ENCODE measurements at regions not wholly inside any gene's neighbourhood (a gene's known extent, or its start where the extent isn't known, plus 50 kb on each side); places are given as distances from the start of the nearest gene placed in this dataset.

DNA sequence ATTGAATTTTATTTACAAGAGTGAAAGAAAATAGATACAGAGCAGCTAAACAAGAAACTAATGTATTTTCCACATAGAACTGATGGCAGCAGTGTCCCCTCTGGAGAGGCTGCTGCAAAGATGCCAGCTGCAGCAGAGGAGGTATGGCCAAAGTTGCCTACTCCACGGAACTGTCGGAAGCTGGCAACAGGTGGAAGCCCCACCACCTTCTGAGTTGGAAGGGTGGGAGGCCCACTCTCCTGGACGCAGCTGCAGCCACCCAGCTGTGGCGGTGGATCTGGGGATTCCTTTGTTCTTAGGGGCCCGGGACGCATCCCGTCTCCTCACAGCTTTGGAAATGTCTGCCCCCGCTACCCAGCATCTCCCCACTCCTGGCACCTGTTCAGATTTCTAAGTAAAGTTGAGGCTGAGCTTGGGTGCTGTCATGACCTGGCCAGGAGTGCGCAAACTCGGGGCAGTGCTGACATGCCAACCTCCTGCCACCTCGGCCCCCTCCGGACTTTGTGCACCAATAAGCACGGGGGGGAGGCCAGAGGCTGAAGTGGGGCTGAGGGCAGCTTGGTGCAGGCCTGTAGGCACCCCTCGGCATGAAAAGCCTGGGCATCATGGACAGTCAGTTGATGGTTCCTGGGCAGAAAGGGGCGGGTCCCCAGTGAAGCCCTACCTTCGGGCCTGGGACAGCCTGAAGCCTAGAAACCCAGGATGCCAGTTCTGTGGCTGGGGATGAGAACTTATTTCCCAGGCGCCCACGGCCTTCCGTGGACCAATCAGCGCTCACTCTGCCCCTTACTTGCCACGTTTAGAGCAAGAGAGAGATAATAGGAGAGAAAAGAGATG lies 1071.4 kb downstream of the JRKL start:
- no peak for DNase-seq (ENCODE audit: low spot score in 2 of 2)
- TF ChIP-seq, protein P1, sequence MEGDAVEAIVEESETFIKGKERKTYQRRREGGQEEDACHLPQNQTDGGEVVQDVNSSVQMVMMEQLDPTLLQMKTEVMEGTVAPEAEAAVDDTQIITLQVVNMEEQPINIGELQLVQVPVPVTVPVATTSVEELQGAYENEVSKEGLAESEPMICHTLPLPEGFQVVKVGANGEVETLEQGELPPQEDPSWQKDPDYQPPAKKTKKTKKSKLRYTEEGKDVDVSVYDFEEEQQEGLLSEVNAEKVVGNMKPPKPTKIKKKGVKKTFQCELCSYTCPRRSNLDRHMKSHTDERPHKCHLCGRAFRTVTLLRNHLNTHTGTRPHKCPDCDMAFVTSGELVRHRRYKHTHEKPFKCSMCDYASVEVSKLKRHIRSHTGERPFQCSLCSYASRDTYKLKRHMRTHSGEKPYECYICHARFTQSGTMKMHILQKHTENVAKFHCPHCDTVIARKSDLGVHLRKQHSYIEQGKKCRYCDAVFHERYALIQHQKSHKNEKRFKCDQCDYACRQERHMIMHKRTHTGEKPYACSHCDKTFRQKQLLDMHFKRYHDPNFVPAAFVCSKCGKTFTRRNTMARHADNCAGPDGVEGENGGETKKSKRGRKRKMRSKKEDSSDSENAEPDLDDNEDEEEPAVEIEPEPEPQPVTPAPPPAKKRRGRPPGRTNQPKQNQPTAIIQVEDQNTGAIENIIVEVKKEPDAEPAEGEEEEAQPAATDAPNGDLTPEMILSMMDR (IDR thresholded peaks at IDR 0.05): no peak
- TF ChIP-seq POLR2AphosphoS5 (IDR thresholded peaks at IDR 0.05): no peak
- TF ChIP-seq POLR2A (IDR thresholded peaks at IDR 0.05): no peak
- H3K27ac ChIP-seq: no peak overlapping the region

DNA sequence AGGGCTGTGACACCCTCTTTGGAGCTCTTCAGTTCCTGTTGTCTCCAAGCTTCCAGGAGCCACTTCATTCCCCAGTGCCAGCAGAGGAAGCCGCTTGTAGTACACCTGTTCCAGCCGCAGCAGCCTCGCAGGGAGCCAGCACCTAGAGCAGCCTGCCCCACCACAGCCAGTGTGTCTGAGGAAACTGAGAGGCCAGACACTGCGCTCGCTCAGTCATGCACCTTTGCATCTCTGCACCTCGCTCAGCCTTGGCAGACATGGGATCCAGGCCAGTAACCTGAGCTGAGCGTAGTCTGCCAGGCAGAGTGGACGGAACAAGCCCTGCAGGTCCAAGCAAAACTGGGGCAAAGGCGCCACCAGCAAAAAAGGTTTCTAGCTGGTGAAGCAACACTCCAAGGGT lies 1072.1 kb downstream of the JRKL start:
- DNase-seq (ENCODE audit: low spot score in 2 of 2): no peak
- Histone ChIP-seq H3K9me3 (peaks cover 5 to 17% of the 10 kb centered on the region in 2 donors), H3K36me3 (no peaks in the 10 kb centered on the region), H3K27me3 (no peaks in the 10 kb centered on the region), H3K4me1 (no peaks in the 10 kb centered on the region), H3K4me3 (no peak overlapping the region), H3K27ac (no peak overlapping the region)
- TF ChIP-seq POLR2AphosphoS5 (IDR thresholded peaks at IDR 0.05): no peak
- TF ChIP-seq, protein P1 (IDR thresholded peaks at IDR 0.05): no peak
- no peak for TF ChIP-seq POLR2A (IDR thresholded peaks at IDR 0.05)
- intact Hi-C loops (cut with DNase I; ENCODE audit: low total_unique reads): no loop called here

More for the DNA sequence above, 1071.4 kb downstream of the JRKL start:
- Histone ChIP-seq H3K9me3 (peaks cover 5 to 17% of the 10 kb centered on the region in 2 donors), H3K36me3 (no peaks in the 10 kb centered on the region), H3K4me1 (no peaks in the 10 kb centered on the region), H3K27me3 (no peaks in the 10 kb centered on the region), H3K4me3 (no peak overlapping the region)
- intact Hi-C loops (cut with DNase I; ENCODE audit: low total_unique reads): no loop called here

DNA sequence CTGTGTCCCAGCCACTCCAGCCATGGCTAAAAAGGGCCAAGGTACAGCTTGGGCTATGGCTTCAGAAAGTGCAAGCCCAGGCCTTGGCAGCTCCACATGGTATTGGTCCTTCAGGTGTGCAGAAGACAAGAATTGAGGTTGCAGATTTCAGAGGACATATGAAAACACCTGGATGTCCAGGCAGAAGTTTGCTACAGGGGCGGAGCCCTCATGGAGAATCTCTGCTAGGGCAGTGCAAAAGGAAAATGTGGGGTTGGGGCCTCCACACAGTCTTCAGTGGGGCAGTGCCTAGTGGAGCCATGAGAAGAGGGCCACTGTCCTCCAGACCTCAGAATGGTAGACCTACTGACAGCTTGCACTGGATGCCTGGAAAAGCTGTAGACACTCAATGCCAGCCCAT lies 1074.1 kb downstream of the JRKL start:
- intact Hi-C loops (cut with DNase I; ENCODE audit: low total_unique reads): no loop called here
- H3K4me3 ChIP-seq: no peak overlapping the region
- no peaks in the 10 kb centered on the region for H3K4me1 ChIP-seq
- H3K27ac ChIP-seq: no peak overlapping the region
- H3K36me3 ChIP-seq: no peaks in the 10 kb centered on the region
- no peak for DNase-seq (ENCODE audit: low spot score in 2 of 2)
- peaks cover 5 to 17% of the 10 kb centered on the region in 2 donors for H3K9me3 ChIP-seq
- no peaks in the 10 kb centered on the region for H3K27me3 ChIP-seq
- TF ChIP-seq POLR2AphosphoS5 (IDR thresholded peaks at IDR 0.05) (no peak), POLR2A (IDR thresholded peaks at IDR 0.05) (no peak)
- TF ChIP-seq, protein P1 (IDR thresholded peaks at IDR 0.05): no peak

DNA sequence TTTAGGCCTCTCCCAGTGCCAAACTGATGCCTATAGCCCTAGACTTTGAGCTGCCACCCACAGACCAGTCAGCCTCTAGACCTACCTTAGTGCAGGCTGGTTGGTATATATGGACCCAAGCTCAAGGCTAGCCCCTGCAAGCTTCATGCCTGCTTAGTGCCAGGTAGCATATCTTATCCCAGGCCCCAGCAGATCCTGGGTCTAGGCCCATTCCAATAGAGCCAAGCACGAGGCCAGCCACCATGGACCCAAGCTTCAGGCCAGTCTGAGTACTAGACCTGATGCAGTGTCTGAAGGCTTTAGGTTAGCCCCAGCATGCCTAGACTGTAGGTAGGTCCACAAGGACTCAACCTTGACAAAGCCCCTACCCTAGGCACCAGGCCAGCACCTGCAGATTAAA lies 1081.7 kb downstream of the JRKL start:
- Histone ChIP-seq H3K27me3 (no peaks in the 10 kb centered on the region), H3K9me3 (peaks cover 9 to 34% of the 10 kb centered on the region in 2 donors), H3K27ac (no peak overlapping the region), H3K4me3 (no peak overlapping the region), H3K36me3 (peaks cover 3% of the 10 kb centered on the region), H3K4me1 (no peaks in the 10 kb centered on the region)
- intact Hi-C loops (cut with DNase I; ENCODE audit: low total_unique reads): no loop called here
- no peak for TF ChIP-seq POLR2A (IDR thresholded peaks at IDR 0.05)
- TF ChIP-seq, protein P1 (IDR thresholded peaks at IDR 0.05): no peak
- TF ChIP-seq POLR2AphosphoS5 (IDR thresholded peaks at IDR 0.05): no peak
- no peak for DNase-seq (ENCODE audit: low spot score in 2 of 2)

DNA sequence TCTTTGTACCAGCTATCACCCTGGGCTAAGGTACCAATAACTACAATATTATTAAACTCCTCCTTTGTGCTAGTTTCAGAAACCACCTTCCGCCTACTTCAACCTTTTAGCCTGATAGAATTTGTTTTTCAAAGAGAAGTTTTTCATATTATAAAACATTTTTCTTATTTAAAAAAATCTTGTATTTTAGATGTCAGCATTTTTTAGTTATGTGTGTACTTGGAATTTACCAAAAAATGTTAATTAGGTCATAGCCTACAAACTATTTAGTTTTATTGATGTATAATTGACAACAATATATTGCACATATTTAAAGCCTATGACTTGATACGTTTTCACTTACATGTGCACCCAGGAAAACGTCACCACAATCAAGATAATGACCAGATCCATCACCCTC lies 1097.6 kb downstream of the JRKL start:
- Histone ChIP-seq H3K4me3 (no peak overlapping the region), H3K36me3 (no peaks in the 10 kb centered on the region), H3K4me1 (no peaks in the 10 kb centered on the region), H3K9me3 (no peaks in the 10 kb centered on the region), H3K27me3 (no peaks in the 10 kb centered on the region), H3K27ac (no peak overlapping the region)
- intact Hi-C loops (cut with DNase I; ENCODE audit: low total_unique reads): no loop called here
- no peak for DNase-seq (ENCODE audit: low spot score in 2 of 2)
- TF ChIP-seq POLR2AphosphoS5 (IDR thresholded peaks at IDR 0.05): no peak
- TF ChIP-seq, protein P1 (IDR thresholded peaks at IDR 0.05): no peak
- TF ChIP-seq POLR2A (IDR thresholded peaks at IDR 0.05): no peak

Measured in breast epithelium (tissue), 4 donors.